ENCODE measurements at regions not wholly inside any gene's neighbourhood (a gene's known extent, or its start where the extent isn't known, plus 50 kb on each side); places are given as distances from the start of the nearest gene placed in this dataset.

DNA sequence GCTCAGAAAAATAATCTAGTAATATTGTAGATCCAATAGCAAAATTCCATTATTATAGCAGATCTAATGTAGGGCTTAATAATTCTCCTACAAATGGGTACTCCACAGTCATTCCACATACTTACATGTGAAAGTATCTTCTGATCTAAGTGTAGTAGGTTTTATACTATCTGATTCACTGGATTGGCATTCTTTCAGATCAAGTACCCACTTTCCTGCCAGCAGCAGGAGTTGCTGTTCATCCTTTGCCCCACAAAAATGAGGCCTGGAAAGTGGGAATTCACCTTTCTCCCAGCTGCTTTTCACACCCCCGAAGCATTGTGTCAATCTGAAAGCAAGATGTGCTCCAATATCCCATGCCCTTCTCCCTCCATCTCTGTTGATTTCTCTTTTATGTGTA, 77.1 kb upstream of the RXFP1 start:
- ATAC-seq (no peak), DNase-seq (ENCODE audit: low read depth, low spot score) (no peak)
- TF ChIP-seq, protein P1, sequence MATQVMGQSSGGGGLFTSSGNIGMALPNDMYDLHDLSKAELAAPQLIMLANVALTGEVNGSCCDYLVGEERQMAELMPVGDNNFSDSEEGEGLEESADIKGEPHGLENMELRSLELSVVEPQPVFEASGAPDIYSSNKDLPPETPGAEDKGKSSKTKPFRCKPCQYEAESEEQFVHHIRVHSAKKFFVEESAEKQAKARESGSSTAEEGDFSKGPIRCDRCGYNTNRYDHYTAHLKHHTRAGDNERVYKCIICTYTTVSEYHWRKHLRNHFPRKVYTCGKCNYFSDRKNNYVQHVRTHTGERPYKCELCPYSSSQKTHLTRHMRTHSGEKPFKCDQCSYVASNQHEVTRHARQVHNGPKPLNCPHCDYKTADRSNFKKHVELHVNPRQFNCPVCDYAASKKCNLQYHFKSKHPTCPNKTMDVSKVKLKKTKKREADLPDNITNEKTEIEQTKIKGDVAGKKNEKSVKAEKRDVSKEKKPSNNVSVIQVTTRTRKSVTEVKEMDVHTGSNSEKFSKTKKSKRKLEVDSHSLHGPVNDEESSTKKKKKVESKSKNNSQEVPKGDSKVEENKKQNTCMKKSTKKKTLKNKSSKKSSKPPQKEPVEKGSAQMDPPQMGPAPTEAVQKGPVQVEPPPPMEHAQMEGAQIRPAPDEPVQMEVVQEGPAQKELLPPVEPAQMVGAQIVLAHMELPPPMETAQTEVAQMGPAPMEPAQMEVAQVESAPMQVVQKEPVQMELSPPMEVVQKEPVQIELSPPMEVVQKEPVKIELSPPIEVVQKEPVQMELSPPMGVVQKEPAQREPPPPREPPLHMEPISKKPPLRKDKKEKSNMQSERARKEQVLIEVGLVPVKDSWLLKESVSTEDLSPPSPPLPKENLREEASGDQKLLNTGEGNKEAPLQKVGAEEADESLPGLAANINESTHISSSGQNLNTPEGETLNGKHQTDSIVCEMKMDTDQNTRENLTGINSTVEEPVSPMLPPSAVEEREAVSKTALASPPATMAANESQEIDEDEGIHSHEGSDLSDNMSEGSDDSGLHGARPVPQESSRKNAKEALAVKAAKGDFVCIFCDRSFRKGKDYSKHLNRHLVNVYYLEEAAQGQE (IDR thresholded peaks at IDR 0.05; ENCODE audit: insufficient read depth in 1 of 2, low read depth in 2 of 2, low read length in 1 of 2) = no peak
- Histone ChIP-seq H3K27ac (ENCODE audit: low read length) (no peak overlapping the region), H3K27me3 (ENCODE audit: control insufficient read depth, insufficient read depth, low read length) (no peaks in the 10 kb centered on the region), H3K9me3 (ENCODE audit: control insufficient read depth, insufficient read depth, low read depth, low read length) (no peaks in the 10 kb centered on the region), H3K4me3 (ENCODE audit: low read depth in 2 of 2, low read length in 2 of 2) (no peak overlapping the region), H3K36me3 (ENCODE audit: control insufficient read depth, insufficient read depth, low read length) (no peaks in the 10 kb centered on the region), H3K4me1 (ENCODE audit: control insufficient read depth, insufficient read depth, low read length) (no peaks in the 10 kb centered on the region)
- BruUV-seq (replicated peaks) = no TSS peak
- intact Hi-C loops (cut with micrococcal nuclease; ENCODE audit: unreplicated experiment) = no loop called here
- CTCF ChIA-PET = no interaction called here
- POLR2A ChIA-PET = no interaction called here
- in situ Hi-C loops (cut with HindIII; ENCODE audit: low pct_unique_long_range_greater_than_20kb, low sequenced_read_pairs) = no loop called here

DNA sequence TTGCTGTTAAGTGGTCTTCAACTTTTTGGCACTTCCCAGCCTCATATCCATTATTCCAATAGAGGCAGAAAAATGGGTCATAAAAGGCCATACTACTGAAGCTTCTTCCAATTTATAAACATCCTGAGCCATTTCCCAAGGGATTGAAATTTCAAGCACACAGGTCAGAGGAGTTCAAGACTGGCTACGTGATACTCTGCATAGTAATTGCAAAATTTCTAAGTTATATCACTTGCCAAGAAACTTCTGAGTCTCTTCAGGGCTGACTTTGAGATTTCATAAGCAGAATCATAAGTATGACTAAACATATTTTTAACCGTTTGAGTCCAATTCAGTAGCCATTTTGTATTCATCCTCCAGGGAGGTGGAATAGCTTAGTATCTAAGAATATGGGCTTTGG, 75.6 kb upstream of the RXFP1 start:
- no peak for TF ChIP-seq POLR2AphosphoS5 (IDR thresholded peaks at IDR 0.05; ENCODE audit: low read depth, low read length)
- TF ChIP-seq TCF7L2 (IDR thresholded peaks at IDR 0.05; ENCODE audit: low read depth, low read length) = no peak
- TF ChIP-seq, protein P1 (IDR thresholded peaks at IDR 0.05; ENCODE audit: insufficient read depth in 1 of 2, low read depth in 2 of 2, low read length in 1 of 2) = no peak
- TF ChIP-seq SIN3A (IDR thresholded peaks at IDR 0.05; ENCODE audit: borderline replicate concordance, insufficient read depth, low read depth, low read length) = no peak
- TF ChIP-seq, protein P2, sequence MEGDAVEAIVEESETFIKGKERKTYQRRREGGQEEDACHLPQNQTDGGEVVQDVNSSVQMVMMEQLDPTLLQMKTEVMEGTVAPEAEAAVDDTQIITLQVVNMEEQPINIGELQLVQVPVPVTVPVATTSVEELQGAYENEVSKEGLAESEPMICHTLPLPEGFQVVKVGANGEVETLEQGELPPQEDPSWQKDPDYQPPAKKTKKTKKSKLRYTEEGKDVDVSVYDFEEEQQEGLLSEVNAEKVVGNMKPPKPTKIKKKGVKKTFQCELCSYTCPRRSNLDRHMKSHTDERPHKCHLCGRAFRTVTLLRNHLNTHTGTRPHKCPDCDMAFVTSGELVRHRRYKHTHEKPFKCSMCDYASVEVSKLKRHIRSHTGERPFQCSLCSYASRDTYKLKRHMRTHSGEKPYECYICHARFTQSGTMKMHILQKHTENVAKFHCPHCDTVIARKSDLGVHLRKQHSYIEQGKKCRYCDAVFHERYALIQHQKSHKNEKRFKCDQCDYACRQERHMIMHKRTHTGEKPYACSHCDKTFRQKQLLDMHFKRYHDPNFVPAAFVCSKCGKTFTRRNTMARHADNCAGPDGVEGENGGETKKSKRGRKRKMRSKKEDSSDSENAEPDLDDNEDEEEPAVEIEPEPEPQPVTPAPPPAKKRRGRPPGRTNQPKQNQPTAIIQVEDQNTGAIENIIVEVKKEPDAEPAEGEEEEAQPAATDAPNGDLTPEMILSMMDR (IDR thresholded peaks at IDR 0.05) = no peak
- ATAC-seq = no peak
- no peaks in the 10 kb centered on the region for H3K4me1 ChIP-seq (ENCODE audit: control insufficient read depth, insufficient read depth, low read length)
- H3K27me3 ChIP-seq (ENCODE audit: control insufficient read depth, insufficient read depth, low read length) = no peaks in the 10 kb centered on the region
- no peaks in the 10 kb centered on the region for H3K36me3 ChIP-seq (ENCODE audit: control insufficient read depth, insufficient read depth, low read length)
- intact Hi-C loops (cut with micrococcal nuclease; ENCODE audit: unreplicated experiment) (no loop called here), in situ Hi-C loops (cut with HindIII; ENCODE audit: low pct_unique_long_range_greater_than_20kb, low sequenced_read_pairs) (no loop called here)
- BruUV-seq (replicated peaks) = no TSS peak
- H3K4me3 ChIP-seq (ENCODE audit: low read depth in 2 of 2, low read length in 2 of 2) = no peak overlapping the region
- no peak overlapping the region for H3K27ac ChIP-seq (ENCODE audit: low read length)
- ChIA-PET POLR2A (no interaction called here), CTCF (no interaction called here)
- no peaks in the 10 kb centered on the region for H3K9me3 ChIP-seq (ENCODE audit: control insufficient read depth, insufficient read depth, low read depth, low read length)
- DNase-seq (ENCODE audit: low read depth, low spot score) = no peak

All from Panc1 (cell line).